Stomach (tissue), 8 donors: ENCODE measurements at regions not wholly inside any gene's neighbourhood (a gene's known extent, or its start where the extent isn't known, plus 50 kb on each side); places are given as distances from the start of the nearest gene placed in this dataset.

ENCODE experiments used
- DNase-seq, 2 donors: peaks; one replicate each; pipeline versions ENCODE4 v3.0.0 to v3.0.0-alpha.2; 2013 to 2019
- H3K27ac ChIP-seq, 5 donors: fragments of 200-600 bp in 4 of 5; sonication (generic) in 4 of 5; one replicate each; pipeline ENCODE4 v1.5.1; 2013 to 2019; ENCODE audit warnings: mild to moderate bottlenecking in 1 of 5, moderate library complexity in 1 of 5
- H3K27me3 ChIP-seq, 3 donors: fragments of 200-600 bp; sonication (generic); one replicate each; pipeline ENCODE4 v1.5.1; 2017 to 2019; ENCODE audit warnings: mixed run types in 1 of 3
- H3K36me3 ChIP-seq, 4 donors: fragments of 200-600 bp; sonication (generic); 1 replicate in 3 of 4; 2 replicates in 1 of 4; pipeline ENCODE4 v1.5.1; 2016 to 2019
- H3K4me1 ChIP-seq, 4 donors: fragments of 200-600 bp; sonication (generic); one replicate each; pipeline ENCODE4 v1.5.1; 2016 to 2019
- H3K4me3 ChIP-seq, 4 donors: fragments of 200-600 bp; sonication (generic) in 3 of 4; one replicate each; pipeline ENCODE4 v1.5.1; 2016 to 2019; ENCODE audit warnings: mild to moderate bottlenecking in 1 of 4
- H3K9me3 ChIP-seq, 4 donors: fragments of 200-600 bp; sonication (generic); one replicate each; pipeline ENCODE4 v1.5.1; 2016 to 2019
- EP300 ChIP-seq: sonication (generic); formaldehyde crosslinking; IDR thresholded peaks from one replicate; pipeline ENCODE4 v1.6.1; 2017; ENCODE audit warnings: antibody characterized with exemption
- POLR2A ChIP-seq, 4 donors: fragments of 450-650 bp; IDR thresholded peaks; one replicate each; pipeline ENCODE4 v1.6.1; 2016; ENCODE audit warnings: antibody characterized with exemption in 4 of 4, control low read depth in 2 of 4, mild to moderate bottlenecking in 1 of 4, moderate library complexity in 1 of 4
- POLR2AphosphoS5 ChIP-seq, 3 donors: sonication (generic); formaldehyde crosslinking; IDR thresholded peaks; one replicate each; pipeline ENCODE4 v1.6.1; 2016; ENCODE audit warnings: antibody characterized with exemption in 3 of 3
- WGBS, 5 donors: extraction: QIAGEN DNeasy Blood & Tissue Kit in 3 of 5; methylation state at CpG; one replicate each; pipeline versions ENCODE4 v1.1.5 to v1.1.7; 2013 to 2018; 5-methylcytosine and 5-hydroxymethylcytosine counted together
- intact Hi-C: fragments of 100-400 bp; cut with DNase I; formaldehyde crosslinking; loops from one replicate; pipeline ENCODE4 v1.15.1; 2023; ENCODE audit warnings: low total_unique reads
- TF ChIP-seq, protein P1 (sequence below), 7 experiments: fragments of 450-650 bp in 4 of 7; fragments of 200-600 bp in 3 of 7; sonication (generic) in 3 of 7; IDR thresholded peaks; one replicate each; pipeline ENCODE4 v1.5.1; 2016 to 2019; ENCODE audit warnings: antibody characterized with exemption in 7 of 7, control low read depth in 2 of 7, mild to moderate bottlenecking in 1 of 7
- donor health status: healthy with polysubstance abuse.
- donor health status: Bipolar disorder and iron deficiency.
- donor health status: healthy.

DNA sequence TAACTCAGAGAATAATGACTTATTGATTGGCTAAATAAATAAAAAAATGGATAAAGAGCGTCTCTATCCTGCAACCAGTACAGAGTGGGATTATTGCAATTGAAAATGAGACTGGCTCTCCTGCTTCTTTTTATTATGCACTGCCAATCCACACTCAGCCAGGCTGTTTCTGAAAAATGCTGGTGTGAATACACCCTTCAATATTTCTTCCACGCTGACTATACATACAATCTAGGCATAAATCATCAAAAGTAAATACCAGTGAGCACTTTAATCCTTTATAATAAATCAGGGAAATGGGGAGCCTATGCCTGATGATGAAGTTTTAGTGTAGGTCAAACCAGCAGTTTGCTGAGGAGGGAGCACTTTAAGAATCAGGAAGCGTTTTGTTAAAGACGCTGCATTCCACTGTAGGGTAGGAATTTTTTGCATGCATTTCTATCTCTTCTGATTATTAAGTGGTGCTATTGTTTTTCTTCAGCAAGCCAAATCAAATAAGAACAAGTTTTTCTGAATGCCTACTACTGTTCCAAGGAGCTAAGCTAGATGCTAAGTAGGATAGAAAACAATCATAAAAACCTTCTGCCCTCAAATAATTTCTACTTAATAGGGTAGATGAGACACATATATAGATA is 781.5 kb downstream of the TBL1XR1 start:
- H3K4me1 ChIP-seq, result no peaks in the 10 kb centered on the region
- TF ChIP-seq, protein P1, sequence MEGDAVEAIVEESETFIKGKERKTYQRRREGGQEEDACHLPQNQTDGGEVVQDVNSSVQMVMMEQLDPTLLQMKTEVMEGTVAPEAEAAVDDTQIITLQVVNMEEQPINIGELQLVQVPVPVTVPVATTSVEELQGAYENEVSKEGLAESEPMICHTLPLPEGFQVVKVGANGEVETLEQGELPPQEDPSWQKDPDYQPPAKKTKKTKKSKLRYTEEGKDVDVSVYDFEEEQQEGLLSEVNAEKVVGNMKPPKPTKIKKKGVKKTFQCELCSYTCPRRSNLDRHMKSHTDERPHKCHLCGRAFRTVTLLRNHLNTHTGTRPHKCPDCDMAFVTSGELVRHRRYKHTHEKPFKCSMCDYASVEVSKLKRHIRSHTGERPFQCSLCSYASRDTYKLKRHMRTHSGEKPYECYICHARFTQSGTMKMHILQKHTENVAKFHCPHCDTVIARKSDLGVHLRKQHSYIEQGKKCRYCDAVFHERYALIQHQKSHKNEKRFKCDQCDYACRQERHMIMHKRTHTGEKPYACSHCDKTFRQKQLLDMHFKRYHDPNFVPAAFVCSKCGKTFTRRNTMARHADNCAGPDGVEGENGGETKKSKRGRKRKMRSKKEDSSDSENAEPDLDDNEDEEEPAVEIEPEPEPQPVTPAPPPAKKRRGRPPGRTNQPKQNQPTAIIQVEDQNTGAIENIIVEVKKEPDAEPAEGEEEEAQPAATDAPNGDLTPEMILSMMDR (IDR thresholded peaks at IDR 0.05), result no peak
- no peak for TF ChIP-seq EP300
- TF ChIP-seq POLR2A (IDR thresholded peaks at IDR 0.05), result no peak
- TF ChIP-seq POLR2AphosphoS5 (IDR thresholded peaks at IDR 0.05), result no peak
- H3K36me3 ChIP-seq, result no peaks in the 10 kb centered on the region
- 25 to 40% (median 30%) methylated on average over 4 of the region's 4 CpGs for WGBS, 5 donors
- H3K27me3 ChIP-seq, result no peaks in the 10 kb centered on the region
- intact Hi-C loops, result no loop called here
- no peak overlapping the region for H3K27ac ChIP-seq
- no peak overlapping the region for H3K4me3 ChIP-seq
- H3K9me3 ChIP-seq, result no peaks in the 10 kb centered on the region
- no peak for DNase-seq

DNA sequence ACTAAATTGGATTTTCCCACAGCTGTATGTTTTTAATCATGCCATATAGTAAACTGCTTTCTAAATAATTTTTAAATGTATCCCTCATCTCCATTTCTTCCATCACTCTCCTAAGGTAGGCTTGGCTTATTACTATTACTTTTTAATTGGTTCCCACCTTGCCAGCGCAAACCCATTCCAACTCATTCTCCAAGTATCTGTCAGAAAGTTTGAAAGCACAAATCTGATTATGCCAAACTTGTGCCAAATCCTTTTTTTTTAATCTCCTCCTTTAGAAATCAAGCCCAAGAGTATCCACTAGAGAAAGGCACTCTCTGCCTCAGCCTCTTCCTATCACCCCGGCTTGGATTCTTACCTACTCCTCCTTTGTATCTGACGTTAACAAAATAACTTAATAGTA is 784.5 kb downstream of the TBL1XR1 start:
- WGBS, 5 donors, result 90 to 94% (median 93%) methylated on average over 3 of the region's 3 CpGs
- Histone ChIP-seq H3K4me3 (no peak overlapping the region), H3K27ac (no peak overlapping the region), H3K36me3 (no peaks in the 10 kb centered on the region), H3K9me3 (no peaks in the 10 kb centered on the region), H3K27me3 (no peaks in the 10 kb centered on the region), H3K4me1 (no peaks in the 10 kb centered on the region)
- no peak for DNase-seq
- no peak for TF ChIP-seq POLR2AphosphoS5 (IDR thresholded peaks at IDR 0.05)
- TF ChIP-seq EP300, result no peak
- no peak for TF ChIP-seq POLR2A (IDR thresholded peaks at IDR 0.05)
- intact Hi-C loops, result no loop called here

DNA sequence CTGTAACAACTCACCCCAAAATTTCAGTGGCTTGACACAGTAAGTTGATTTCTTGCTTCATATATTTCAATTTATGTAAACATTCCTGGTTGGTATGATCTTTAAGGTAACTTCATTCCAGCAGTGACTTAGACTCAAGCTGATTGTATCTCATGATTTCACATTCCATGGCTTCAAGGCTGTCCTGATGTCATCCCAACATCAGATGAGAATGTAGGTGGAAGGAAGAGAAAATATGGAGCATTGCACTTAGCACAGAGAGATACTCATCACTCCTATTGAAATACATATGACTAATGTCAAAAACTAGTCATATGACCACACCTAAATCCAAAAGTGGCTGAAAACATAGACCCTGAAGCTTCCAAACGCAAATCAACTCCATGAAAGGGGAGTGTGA is 793.8 kb downstream of the TBL1XR1 start:
- intact Hi-C loops, result no loop called here
- Histone ChIP-seq H3K4me3 (no peak overlapping the region), H3K27ac (no peak overlapping the region), H3K4me1 (no peaks in the 10 kb centered on the region), H3K36me3 (no peaks in the 10 kb centered on the region), H3K27me3 (no peaks in the 10 kb centered on the region), H3K9me3 (no peaks in the 10 kb centered on the region)
- DNase-seq, result no peak
- no peak for TF ChIP-seq EP300
- WGBS, 5 donors, result 87 to 90% (median 89%) methylated on average over 1 of the region's 1 CpG

DNA sequence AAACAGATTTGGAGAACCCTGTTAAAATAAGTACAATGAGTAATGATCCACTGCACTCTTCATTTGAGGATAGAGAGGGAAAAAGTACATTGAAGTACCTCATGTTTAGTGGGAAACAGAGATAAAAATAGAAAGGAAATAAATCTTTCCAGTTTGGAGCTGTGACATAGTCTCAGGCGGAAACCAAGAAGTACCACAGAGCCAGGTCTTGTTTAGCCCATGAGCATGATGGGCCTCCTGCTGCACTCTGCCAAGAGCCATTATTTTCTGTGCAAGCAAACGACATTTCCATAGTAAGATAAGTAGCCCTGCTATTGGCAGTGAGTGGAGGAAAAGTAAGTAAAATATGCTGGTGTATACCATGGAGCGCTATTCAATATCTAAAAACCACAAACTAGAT is 796.1 kb downstream of the TBL1XR1 start:
- Histone ChIP-seq H3K4me1 (no peaks in the 10 kb centered on the region), H3K27me3 (no peaks in the 10 kb centered on the region), H3K27ac (no peak overlapping the region), H3K4me3 (no peak overlapping the region), H3K9me3 (peaks cover 0 to 7% (median under 1%) of the 10 kb centered on the region in 4 donors), H3K36me3 (no peaks in the 10 kb centered on the region)
- 50 to 75% (median 65%) methylated on average over 3 of the region's 3 CpGs for WGBS, 5 donors
- intact Hi-C loops, result no loop called here
- no peak for DNase-seq
- TF ChIP-seq POLR2AphosphoS5 (IDR thresholded peaks at IDR 0.05), result no peak
- TF ChIP-seq EP300, result no peak
- TF ChIP-seq, protein P1 (IDR thresholded peaks at IDR 0.05), result no peak
- TF ChIP-seq POLR2A (IDR thresholded peaks at IDR 0.05), result no peak

DNA sequence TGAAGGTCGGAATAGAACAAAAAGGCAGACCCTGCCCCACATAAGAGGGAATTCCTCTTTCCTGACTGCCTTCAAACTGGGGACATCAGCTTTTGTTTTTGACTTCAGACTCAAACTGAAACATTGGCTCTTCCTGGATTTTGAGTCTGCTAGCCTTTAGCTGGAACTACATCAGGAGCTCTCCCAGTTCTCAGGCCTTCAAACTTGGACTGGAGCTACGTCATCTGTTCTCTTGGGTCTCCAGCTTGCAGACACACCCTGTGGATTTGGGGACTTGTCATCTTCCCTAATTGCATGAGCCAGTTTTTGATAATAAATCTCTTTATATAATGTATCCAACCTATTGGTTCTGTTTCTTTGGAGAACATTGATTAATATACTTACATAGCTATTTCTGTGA is 798.1 kb downstream of the TBL1XR1 start:
- no peaks in the 10 kb centered on the region for H3K36me3 ChIP-seq
- H3K9me3 ChIP-seq, result peaks cover 0 to 13% (median 5%) of the 10 kb centered on the region in 4 donors
- intact Hi-C loops, result no loop called here
- TF ChIP-seq POLR2A (IDR thresholded peaks at IDR 0.05), result no peak
- no peak for TF ChIP-seq EP300
- TF ChIP-seq POLR2AphosphoS5 (IDR thresholded peaks at IDR 0.05), result no peak
- TF ChIP-seq, protein P1 (IDR thresholded peaks at IDR 0.05), result no peak
- no peak overlapping the region for H3K27ac ChIP-seq
- WGBS, 5 donors, result 57 to 71% (median 67%) methylated on average over 2 of the region's 2 CpGs
- no peaks in the 10 kb centered on the region for H3K27me3 ChIP-seq
- DNase-seq, result no peak
- no peaks in the 10 kb centered on the region for H3K4me1 ChIP-seq
- H3K4me3 ChIP-seq, result no peak overlapping the region
